GM13977 (cell line): ENCODE measurements at regions not wholly inside any gene's neighbourhood (a gene's known extent, or its start where the extent isn't known, plus 50 kb on each side); places are given as distances from the start of the nearest gene placed in this dataset.
"Not testable (repeated sequence)": the region's sequence is repeated elsewhere in the genome, so short reads cannot be mapped to it uniquely, and the experiment has no call there.

ENCODE experiments used
- DNase-seq: peaks from one replicate; pipeline ENCODE4 v3.0.0; 2012; ENCODE audit warnings: low spot score
- in situ Hi-C: fragments of 300-500 bp; cut with MboI; formaldehyde crosslinking; loops from one replicate; pipeline ENCODE4 v1.12.0; 2022; ENCODE audit warnings: low sequenced_read_pairs, low pct_unique_long_range_greater_than_20kb, mixed read lengths, inconsistent platforms; ENCODE audit not compliant: unreplicated experiment
- TF ChIP-seq, protein P1 (sequence below): IDR thresholded peaks from 2 replicates; pipeline ENCODE4 v1.5.1; 2012; ENCODE audit warnings: mild to moderate bottlenecking, control low read depth; ENCODE audit not compliant: insufficient read depth; ENCODE audit errors: extremely low read depth, missing control alignments

- TF ChIP-seq, protein P1, sequence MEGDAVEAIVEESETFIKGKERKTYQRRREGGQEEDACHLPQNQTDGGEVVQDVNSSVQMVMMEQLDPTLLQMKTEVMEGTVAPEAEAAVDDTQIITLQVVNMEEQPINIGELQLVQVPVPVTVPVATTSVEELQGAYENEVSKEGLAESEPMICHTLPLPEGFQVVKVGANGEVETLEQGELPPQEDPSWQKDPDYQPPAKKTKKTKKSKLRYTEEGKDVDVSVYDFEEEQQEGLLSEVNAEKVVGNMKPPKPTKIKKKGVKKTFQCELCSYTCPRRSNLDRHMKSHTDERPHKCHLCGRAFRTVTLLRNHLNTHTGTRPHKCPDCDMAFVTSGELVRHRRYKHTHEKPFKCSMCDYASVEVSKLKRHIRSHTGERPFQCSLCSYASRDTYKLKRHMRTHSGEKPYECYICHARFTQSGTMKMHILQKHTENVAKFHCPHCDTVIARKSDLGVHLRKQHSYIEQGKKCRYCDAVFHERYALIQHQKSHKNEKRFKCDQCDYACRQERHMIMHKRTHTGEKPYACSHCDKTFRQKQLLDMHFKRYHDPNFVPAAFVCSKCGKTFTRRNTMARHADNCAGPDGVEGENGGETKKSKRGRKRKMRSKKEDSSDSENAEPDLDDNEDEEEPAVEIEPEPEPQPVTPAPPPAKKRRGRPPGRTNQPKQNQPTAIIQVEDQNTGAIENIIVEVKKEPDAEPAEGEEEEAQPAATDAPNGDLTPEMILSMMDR = no peak
- in situ Hi-C loops = no loop called here
Observed at GRCh38 chr13:19123502-19123901, 58.1 kb downstream of the TUBA3C start.

GRCh38 chr13:19117913-19118739 lies 63.5 kb downstream of the TUBA3C start:
- TF ChIP-seq, protein P1 = no peak
- no peak for DNase-seq
- in situ Hi-C loops = no loop called here

More at GRCh38 chr13:19123502-19123901, 58.1 kb downstream of the TUBA3C start:
- no peak for DNase-seq

GRCh38 chr13:19109225-19109624 lies 72.4 kb downstream of the TUBA3C start:
- DNase-seq, in situ Hi-C loops: not testable (repeated sequence)

GRCh38 chr13:19103140-19103539 lies 78.5 kb downstream of the TUBA3C start:
- TF ChIP-seq, protein P1 = no peak
- no peak for DNase-seq
- in situ Hi-C loops = no loop called here

DNA sequence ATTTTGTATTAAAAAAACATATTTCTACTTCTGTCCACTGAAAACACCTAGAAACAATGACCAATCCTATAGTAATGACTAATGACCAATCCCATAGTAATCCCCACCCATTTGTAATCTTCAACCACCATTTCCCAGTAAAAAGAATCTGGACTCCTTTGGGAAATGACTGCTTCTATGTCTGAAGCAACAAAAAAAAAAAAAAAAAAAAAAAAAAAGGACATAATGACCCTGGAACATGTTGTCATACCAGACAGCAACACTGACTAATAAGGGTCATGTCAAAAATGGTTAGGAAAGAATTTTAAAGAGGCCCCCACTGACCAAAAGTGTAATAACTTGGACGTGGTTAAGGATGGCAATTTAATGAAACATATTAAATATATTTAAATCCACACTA lies 88.3 kb downstream of the TUBA3C start:
- in situ Hi-C loops = no loop called here
- DNase-seq = no peak
- TF ChIP-seq, protein P1 = no peak

DNA sequence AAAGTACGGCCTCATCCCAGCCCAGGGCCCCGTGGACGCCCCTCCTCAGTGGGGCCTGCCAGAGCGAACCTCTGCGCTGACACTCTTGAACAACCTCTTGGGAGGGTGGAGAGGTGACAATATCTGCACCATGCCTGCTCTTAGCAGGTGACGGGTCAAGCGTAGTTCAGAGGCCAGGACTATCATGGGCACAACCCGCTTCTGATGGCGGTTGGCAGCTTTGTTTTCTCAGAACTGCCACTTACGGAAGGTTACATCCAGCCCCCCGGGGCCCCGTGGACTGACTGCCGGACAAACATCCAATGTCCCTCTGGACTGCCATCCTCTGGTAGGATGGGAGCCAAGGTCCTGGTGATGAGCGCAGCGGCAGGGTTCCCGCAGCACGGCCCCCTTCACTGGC lies 91.1 kb downstream of the TUBA3C start:
- in situ Hi-C loops = no loop called here
- no peak for DNase-seq
- TF ChIP-seq, protein P1 = no peak

DNA sequence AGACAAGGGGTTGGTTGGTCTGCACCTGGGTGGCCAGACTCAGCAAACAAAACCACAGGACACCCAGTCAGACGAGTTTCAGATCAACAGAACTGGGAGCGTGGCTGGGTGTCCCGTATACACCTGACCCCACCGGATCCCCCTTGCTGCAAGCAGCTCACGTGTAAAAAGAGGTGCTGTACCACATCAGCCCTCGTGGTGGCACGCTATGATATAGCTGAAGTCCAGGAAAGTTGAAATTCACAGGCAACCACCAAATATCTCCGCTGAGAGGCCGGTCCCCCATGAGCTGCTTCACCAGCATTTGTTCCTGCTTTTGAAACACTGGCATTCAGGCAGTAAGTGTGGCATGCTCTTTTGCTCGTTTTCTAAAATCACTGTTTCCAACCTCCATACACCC lies 92.3 kb downstream of the TUBA3C start:
- in situ Hi-C loops = no loop called here
- DNase-seq = no peak
- TF ChIP-seq, protein P1 = no peak
